ENCODE measurements at regions not wholly inside any gene's neighbourhood (a gene's known extent, or its start where the extent isn't known, plus 50 kb on each side); places are given as distances from the start of the nearest gene placed in this dataset.

DNA sequence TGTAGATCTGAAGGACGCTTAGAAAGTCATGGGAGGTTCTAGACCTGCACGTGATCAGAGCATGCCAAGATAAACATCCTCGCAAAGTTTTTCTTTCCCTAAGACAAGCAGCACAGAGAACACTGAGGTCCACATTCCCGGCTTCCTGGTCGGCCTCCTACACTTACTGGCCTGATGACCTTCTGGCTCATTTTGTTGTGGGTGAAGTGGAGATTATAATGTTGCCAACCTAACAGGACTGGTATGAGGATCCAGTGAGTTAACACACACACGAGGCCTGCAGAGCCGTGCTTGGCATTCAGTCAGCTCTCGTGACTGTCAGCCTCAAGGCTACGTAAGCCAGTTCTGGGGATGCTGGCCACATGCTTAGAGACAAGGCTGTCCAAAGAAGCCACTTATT, 186.0 kb downstream of the TENT4A start:
- POLR2A ChIA-PET: no interaction called here
- no peaks in the 10 kb centered on the region for H3K36me3 Mint-ChIP-seq (ENCODE audit: low read depth)
- no peaks in the 10 kb centered on the region for H3K27me3 Mint-ChIP-seq
- no peaks in the 10 kb centered on the region for H3K4me1 Mint-ChIP-seq
- no peaks in the 10 kb centered on the region for H3K9me3 Mint-ChIP-seq
- H3K27ac Mint-ChIP-seq: no peak overlapping the region
- DNase-seq: no peak
- H3K4me3 Mint-ChIP-seq: no peak overlapping the region
- CTCF ChIA-PET: no interaction called here

- Mint-ChIP-seq H3K27me3 (no peaks in the 10 kb centered on the region), H3K4me3 (no peak overlapping the region), H3K36me3 (ENCODE audit: low read depth) (no peaks in the 10 kb centered on the region), H3K27ac (no peak overlapping the region), H3K9me3 (no peaks in the 10 kb centered on the region), H3K4me1 (no peaks in the 10 kb centered on the region)
- no peak for DNase-seq
- ChIA-PET CTCF (no interaction called here), POLR2A (no interaction called here)
These were observed 187.3 kb downstream of the TENT4A start for GRCh38 chr5:6900247-6901227.

GRCh38 chr5:6902094-6902493, 188.9 kb downstream of the TENT4A start:
- CTCF ChIA-PET: no interaction called here
- H3K9me3 Mint-ChIP-seq: no peaks in the 10 kb centered on the region

GRCh38 chr5:6902597-6902996, 189.4 kb downstream of the TENT4A start:
- Mint-ChIP-seq H3K9me3 (no peaks in the 10 kb centered on the region), H3K36me3 (ENCODE audit: low read depth) (no peaks in the 10 kb centered on the region), H3K4me3 (no peak overlapping the region), H3K4me1 (no peaks in the 10 kb centered on the region), H3K27ac (no peak overlapping the region), H3K27me3 (no peaks in the 10 kb centered on the region)
- no peak for DNase-seq
- ChIA-PET CTCF (no interaction called here), POLR2A (no interaction called here)

More at GRCh38 chr5:6902094-6902493, 188.9 kb downstream of the TENT4A start:
- POLR2A ChIA-PET: no interaction called here
- no peak overlapping the region for H3K27ac Mint-ChIP-seq
- H3K4me1 Mint-ChIP-seq: no peaks in the 10 kb centered on the region
- DNase-seq: no peak
- no peaks in the 10 kb centered on the region for H3K36me3 Mint-ChIP-seq (ENCODE audit: low read depth)
- H3K4me3 Mint-ChIP-seq: no peak overlapping the region
- H3K27me3 Mint-ChIP-seq: no peaks in the 10 kb centered on the region

DNA sequence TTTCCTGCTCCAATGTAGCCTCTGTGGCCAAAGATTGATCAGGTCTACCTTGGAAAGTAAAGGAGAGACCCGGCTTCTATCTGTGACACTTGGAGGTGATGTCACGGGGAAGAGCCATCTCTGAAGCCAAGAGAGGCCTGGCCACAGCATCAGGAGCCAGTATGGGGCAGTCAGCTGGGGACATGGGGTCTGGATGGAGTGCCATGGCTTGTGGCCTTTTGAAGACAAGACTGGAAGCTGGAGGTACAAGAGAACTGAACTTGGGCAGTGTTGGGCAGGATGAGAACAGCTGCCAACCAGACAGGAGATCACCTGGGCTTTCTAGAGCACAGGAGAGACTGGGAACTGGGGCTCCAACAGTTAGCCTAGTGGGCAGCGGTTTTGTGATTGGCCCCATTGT, 190.7 kb downstream of the TENT4A start:
- Mint-ChIP-seq H3K36me3 (ENCODE audit: low read depth) (no peaks in the 10 kb centered on the region), H3K27me3 (no peaks in the 10 kb centered on the region), H3K4me1 (no peaks in the 10 kb centered on the region), H3K4me3 (no peak overlapping the region), H3K9me3 (no peaks in the 10 kb centered on the region), H3K27ac (no peak overlapping the region)
- CTCF ChIA-PET: no interaction called here
- POLR2A ChIA-PET: no interaction called here
- no peak for DNase-seq

GRCh38 chr5:6904860-6905259, 191.6 kb downstream of the TENT4A start:
- Mint-ChIP-seq H3K36me3 (ENCODE audit: low read depth) (no peaks in the 10 kb centered on the region), H3K27me3 (no peaks in the 10 kb centered on the region), H3K9me3 (no peaks in the 10 kb centered on the region), H3K4me3 (no peak overlapping the region), H3K27ac (no peak overlapping the region), H3K4me1 (no peaks in the 10 kb centered on the region)
- no peak for DNase-seq
- ChIA-PET CTCF (no interaction called here), POLR2A (no interaction called here)

DNA sequence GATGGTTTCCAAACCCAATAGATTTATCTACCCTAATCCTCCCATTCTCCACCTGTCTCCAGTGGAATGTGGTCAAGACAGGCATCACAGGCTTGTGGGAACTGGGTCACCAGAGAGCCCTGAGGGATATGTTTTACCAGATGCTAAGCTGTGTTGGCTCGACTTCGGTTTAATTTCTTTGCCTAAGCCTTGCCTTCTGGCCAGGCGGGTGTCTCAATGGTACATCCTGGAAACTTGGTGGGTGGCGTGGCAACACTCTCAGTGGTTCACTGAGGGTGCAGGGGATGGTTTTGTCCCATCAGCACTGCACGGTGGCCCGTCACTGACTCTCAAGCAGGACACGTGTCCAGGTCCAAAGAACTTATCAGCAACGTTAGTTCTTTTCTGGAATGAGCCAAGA, 192.2 kb downstream of the TENT4A start:
- H3K27me3 Mint-ChIP-seq: no peaks in the 10 kb centered on the region
- no peaks in the 10 kb centered on the region for H3K9me3 Mint-ChIP-seq
- H3K36me3 Mint-ChIP-seq (ENCODE audit: low read depth): no peaks in the 10 kb centered on the region
- no peak overlapping the region for H3K27ac Mint-ChIP-seq
- H3K4me1 Mint-ChIP-seq: no peaks in the 10 kb centered on the region
- POLR2A ChIA-PET: no interaction called here
- CTCF ChIA-PET: no interaction called here
- no peak for DNase-seq
- H3K4me3 Mint-ChIP-seq: no peak overlapping the region

DNA sequence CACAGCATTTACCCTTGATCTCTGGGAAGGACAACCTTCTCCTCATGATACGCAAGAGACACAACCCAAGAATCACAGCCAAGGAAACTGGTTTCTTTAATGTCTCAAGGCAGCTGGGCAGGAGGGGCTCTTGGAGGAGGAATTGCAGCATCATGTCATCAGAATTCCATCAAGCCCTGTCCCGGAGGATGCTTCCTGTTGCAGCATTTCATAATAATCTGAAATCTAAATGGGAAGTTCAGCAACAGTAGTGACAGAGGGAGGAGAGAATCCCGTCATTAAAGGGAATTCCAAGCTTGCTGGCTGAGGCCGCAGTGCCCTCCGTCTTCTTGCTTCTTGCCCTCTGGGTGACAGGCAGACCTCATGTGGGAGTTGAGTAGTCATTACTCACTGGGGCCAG, 192.7 kb downstream of the TENT4A start:
- no peak overlapping the region for H3K4me3 Mint-ChIP-seq
- ChIA-PET CTCF (no interaction called here), POLR2A (no interaction called here)
- no peak for DNase-seq
- H3K36me3 Mint-ChIP-seq (ENCODE audit: low read depth): no peaks in the 10 kb centered on the region
- no peaks in the 10 kb centered on the region for H3K9me3 Mint-ChIP-seq
- no peaks in the 10 kb centered on the region for H3K27me3 Mint-ChIP-seq
- H3K4me1 Mint-ChIP-seq: no peaks in the 10 kb centered on the region
- no peak overlapping the region for H3K27ac Mint-ChIP-seq

DNA sequence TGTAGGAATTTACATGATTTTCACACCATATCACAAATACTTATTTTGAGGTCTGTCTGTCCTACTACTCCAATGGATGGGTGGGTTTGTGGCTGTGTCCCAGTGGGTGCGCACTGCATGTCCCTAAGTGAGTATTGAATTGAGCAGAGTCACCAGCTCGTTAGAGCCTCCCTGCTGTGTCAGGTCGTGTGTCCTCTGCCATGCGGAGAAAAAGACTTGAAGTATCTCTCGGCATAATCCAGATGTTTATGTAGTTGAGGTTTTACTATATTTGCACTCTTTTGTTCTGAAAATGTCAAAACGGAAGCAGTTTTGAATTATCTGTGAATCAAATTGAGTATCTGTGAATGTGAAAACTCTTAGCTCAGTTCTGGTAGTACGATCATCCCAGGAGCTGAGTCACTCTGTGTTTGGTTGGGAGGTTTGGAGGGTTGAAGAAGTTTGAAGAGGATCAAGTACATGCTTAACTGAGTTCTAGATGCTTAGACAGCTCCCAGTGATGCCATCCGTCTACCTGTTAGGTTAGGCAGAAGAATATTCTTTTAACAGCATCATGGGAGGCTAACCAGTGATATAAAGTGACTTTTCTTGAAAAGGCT, 194.2 kb downstream of the TENT4A start:
- Mint-ChIP-seq H3K27ac (no peak overlapping the region), H3K9me3 (no peaks in the 10 kb centered on the region)
- no peak for DNase-seq

DNA sequence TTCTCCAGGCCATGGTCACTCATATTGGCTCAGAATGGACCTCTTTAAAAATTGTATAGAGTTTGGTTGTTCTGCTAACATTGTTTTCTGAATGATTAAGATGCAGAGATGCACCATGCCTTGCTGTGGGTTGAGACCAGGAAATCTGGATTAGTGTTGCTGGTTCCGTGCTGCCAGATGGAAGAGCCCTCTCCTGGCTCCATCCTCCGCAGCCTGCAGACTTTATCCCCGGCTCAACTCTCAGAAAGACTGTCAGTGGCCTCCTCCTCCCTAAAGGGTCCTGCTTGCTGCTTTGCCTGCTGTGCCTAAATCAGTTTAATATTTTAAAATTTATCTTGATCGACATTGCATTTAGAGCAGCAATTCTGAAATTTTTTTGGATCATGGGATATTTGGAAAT, 196.7 kb downstream of the TENT4A start:
- Mint-ChIP-seq H3K36me3 (ENCODE audit: low read depth) (no peaks in the 10 kb centered on the region), H3K27me3 (no peaks in the 10 kb centered on the region), H3K4me1 (no peaks in the 10 kb centered on the region), H3K4me3 (no peak overlapping the region), H3K27ac (no peak overlapping the region), H3K9me3 (no peaks in the 10 kb centered on the region)
- POLR2A ChIA-PET: no interaction called here
- CTCF ChIA-PET: no interaction called here
- DNase-seq: no peak

More for the DNA sequence above, 194.2 kb downstream of the TENT4A start:
- H3K4me3 Mint-ChIP-seq: no peak overlapping the region
- no peaks in the 10 kb centered on the region for H3K4me1 Mint-ChIP-seq
- ChIA-PET CTCF (no interaction called here), POLR2A (no interaction called here)
- no peaks in the 10 kb centered on the region for H3K27me3 Mint-ChIP-seq
- no peaks in the 10 kb centered on the region for H3K36me3 Mint-ChIP-seq (ENCODE audit: low read depth)

- Mint-ChIP-seq H3K4me3 (no peak overlapping the region), H3K27ac (no peak overlapping the region), H3K9me3 (no peaks in the 10 kb centered on the region), H3K4me1 (no peaks in the 10 kb centered on the region), H3K27me3 (peaks cover 2% of the 10 kb centered on the region), H3K36me3 (ENCODE audit: low read depth) (no peaks in the 10 kb centered on the region)
- no peak for DNase-seq
- ChIA-PET CTCF (no interaction called here), POLR2A (no interaction called here)
These were observed 197.7 kb downstream of the TENT4A start for GRCh38 chr5:6910950-6911349.

DNA sequence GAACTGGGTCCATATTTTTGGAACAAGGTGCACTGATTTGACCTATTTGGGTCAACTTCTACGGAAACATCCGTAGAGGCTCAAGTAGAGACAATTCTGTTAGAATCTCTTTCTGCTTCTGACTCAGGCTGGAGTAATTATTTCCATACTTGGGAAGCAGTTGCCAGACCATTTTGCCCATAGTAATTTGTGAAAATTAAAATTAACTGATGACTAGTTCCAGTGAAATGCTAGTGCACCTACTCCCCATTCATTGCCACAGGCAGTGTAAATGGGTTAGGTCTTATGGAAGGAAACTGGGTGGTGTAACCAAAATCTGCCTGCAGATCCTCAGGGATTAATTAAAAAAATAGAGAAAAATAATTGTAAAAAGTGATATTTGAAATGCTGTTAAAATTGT, 201.1 kb downstream of the TENT4A start:
- Mint-ChIP-seq H3K9me3 (no peaks in the 10 kb centered on the region), H3K27me3 (peaks cover 2% of the 10 kb centered on the region), H3K36me3 (ENCODE audit: low read depth) (no peaks in the 10 kb centered on the region), H3K4me3 (no peak overlapping the region), H3K27ac (no peak overlapping the region), H3K4me1 (no peaks in the 10 kb centered on the region)
- ChIA-PET CTCF (no interaction called here), POLR2A (no interaction called here)
- no peak for DNase-seq

- Mint-ChIP-seq H3K9me3 (no peaks in the 10 kb centered on the region), H3K36me3 (ENCODE audit: low read depth) (no peaks in the 10 kb centered on the region), H3K27ac (no peak overlapping the region), H3K27me3 (peaks cover 2% of the 10 kb centered on the region), H3K4me3 (no peak overlapping the region), H3K4me1 (no peaks in the 10 kb centered on the region)
- ChIA-PET POLR2A (no interaction called here), CTCF (no interaction called here)
- no peak for DNase-seq
These were observed 202.3 kb downstream of the TENT4A start for GRCh38 chr5:6915574-6915973.

DNA sequence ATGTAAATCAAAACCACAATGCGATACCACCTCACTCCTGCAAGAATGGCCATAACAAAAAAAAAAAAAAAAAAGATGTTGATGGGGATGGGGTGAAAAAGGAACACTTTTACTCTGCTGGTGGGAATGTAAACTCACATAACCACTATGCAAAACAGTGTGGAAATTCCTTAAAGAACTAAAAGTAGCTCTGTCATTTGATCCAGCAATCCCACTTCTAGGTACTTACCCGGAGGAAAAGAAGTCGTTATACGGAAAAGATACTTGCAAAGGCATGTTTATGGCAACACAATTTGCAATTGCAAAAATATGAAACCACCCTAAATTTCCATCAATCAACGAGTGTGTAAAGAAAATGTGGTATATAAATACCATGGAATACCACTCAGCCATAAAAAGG, 205.0 kb downstream of the TENT4A start:
- Mint-ChIP-seq H3K4me3 (no peak overlapping the region), H3K4me1 (no peaks in the 10 kb centered on the region), H3K27me3 (peaks cover 2% of the 10 kb centered on the region), H3K9me3 (no peaks in the 10 kb centered on the region), H3K27ac (no peak overlapping the region), H3K36me3 (ENCODE audit: low read depth) (no peaks in the 10 kb centered on the region)
- ChIA-PET CTCF (no interaction called here), POLR2A (no interaction called here)
- DNase-seq: no peak

Measured in activated CD4-positive, alpha-beta T cell treated with anti-CD3 and anti-CD28 coated beads, Interleukin-2, amount 10 ng/mL, durations not matched to agents 7 days and 5 days (primary cell).